ENCODE measurements at regions not wholly inside any gene's neighbourhood (a gene's known extent, or its start where the extent isn't known, plus 50 kb on each side); places are given as distances from the start of the nearest gene placed in this dataset.

DNA sequence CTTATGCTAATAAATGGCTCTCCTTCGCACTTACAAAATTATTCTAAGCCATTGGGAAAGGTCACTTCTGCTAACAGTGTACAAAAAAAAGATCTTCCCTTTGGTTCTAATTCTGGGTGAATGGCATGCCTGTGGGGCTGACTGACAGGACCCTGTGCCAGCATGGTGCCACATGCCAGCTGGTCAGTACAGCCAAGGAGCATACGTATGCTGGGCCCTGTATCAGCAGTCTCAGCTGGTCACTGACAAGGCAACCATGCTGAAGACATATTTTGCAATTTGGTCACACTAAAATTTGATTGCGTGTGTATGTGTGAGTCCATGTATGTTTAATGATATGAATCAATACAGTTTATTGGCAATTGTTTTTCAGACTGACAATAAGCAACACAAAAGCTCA lies 246.1 kb downstream of the TBL1XR1 start:
- peaks cover 10% of the 10 kb centered on the region for H3K4me1 Mint-ChIP-seq (ENCODE audit: unreplicated experiment)
- no peaks in the 10 kb centered on the region for H3K9me3 Mint-ChIP-seq (ENCODE audit: unreplicated experiment)
- no peak overlapping the region for H3K27ac Mint-ChIP-seq (ENCODE audit: unreplicated experiment)
- TF ChIP-seq, protein P1, sequence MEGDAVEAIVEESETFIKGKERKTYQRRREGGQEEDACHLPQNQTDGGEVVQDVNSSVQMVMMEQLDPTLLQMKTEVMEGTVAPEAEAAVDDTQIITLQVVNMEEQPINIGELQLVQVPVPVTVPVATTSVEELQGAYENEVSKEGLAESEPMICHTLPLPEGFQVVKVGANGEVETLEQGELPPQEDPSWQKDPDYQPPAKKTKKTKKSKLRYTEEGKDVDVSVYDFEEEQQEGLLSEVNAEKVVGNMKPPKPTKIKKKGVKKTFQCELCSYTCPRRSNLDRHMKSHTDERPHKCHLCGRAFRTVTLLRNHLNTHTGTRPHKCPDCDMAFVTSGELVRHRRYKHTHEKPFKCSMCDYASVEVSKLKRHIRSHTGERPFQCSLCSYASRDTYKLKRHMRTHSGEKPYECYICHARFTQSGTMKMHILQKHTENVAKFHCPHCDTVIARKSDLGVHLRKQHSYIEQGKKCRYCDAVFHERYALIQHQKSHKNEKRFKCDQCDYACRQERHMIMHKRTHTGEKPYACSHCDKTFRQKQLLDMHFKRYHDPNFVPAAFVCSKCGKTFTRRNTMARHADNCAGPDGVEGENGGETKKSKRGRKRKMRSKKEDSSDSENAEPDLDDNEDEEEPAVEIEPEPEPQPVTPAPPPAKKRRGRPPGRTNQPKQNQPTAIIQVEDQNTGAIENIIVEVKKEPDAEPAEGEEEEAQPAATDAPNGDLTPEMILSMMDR (IDR thresholded peaks at IDR 0.05; ENCODE audit: unreplicated experiment), result no peak
- no peak overlapping the region for H3K4me3 Mint-ChIP-seq (ENCODE audit: unreplicated experiment)
- DNase-seq (ENCODE audit: low spot score), result no peak
- no peaks in the 10 kb centered on the region for H3K36me3 Mint-ChIP-seq (ENCODE audit: low read depth, unreplicated experiment)
- H3K27me3 Mint-ChIP-seq (ENCODE audit: unreplicated experiment), result peaks cover 1% of the 10 kb centered on the region

DNA sequence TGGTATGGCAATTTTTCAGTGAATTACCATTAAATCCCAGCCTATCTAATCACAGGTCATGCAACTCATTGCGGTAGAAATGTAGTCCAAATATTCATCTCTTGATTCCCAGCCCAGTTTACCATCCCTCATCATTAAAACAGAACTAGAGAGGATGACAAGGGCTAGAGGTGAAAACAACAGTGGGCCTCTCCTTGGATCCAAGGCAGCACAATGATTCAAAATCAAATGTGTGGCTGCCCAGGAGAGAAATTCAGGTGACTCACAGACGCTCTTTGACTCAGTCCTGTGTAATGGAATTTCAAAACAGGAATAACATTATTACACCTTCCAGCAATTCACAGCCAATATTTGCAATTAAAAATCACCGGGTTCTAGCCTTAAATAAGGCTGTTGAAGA lies 246.5 kb downstream of the TBL1XR1 start:
- Mint-ChIP-seq H3K27ac (ENCODE audit: unreplicated experiment) (no peak overlapping the region), H3K4me1 (ENCODE audit: unreplicated experiment) (peaks cover 10% of the 10 kb centered on the region), H3K36me3 (ENCODE audit: low read depth, unreplicated experiment) (no peaks in the 10 kb centered on the region)

DNA sequence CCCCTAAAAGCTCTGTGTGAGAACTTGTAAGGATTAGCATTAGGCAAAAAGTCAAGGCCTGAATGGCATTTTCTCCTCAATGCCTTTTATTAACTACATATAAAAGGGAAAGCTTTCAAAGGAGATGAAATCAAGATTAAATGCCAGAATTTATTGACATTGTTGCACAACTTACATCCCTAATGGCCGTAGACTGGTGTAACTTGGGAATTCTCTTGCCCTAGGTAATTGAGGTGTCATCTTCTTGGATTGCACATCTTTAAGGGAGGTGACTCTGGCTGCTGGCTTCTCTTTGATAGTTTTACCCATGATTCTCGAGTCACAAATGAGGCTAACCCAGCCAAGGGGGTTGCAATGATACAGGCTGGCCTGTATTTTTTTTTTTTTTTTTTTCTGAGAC lies 249.1 kb downstream of the TBL1XR1 start:
- DNase-seq (ENCODE audit: low spot score), result no peak
- Mint-ChIP-seq H3K9me3 (ENCODE audit: unreplicated experiment) (no peaks in the 10 kb centered on the region), H3K27ac (ENCODE audit: unreplicated experiment) (no peak overlapping the region), H3K4me3 (ENCODE audit: unreplicated experiment) (no peak overlapping the region), H3K27me3 (ENCODE audit: unreplicated experiment) (peaks cover 1% of the 10 kb centered on the region), H3K36me3 (ENCODE audit: low read depth, unreplicated experiment) (no peaks in the 10 kb centered on the region), H3K4me1 (ENCODE audit: unreplicated experiment) (peaks cover 10% of the 10 kb centered on the region)
- TF ChIP-seq, protein P1 (IDR thresholded peaks at IDR 0.05; ENCODE audit: unreplicated experiment), result no peak

More for the DNA sequence above, 246.5 kb downstream of the TBL1XR1 start:
- H3K27me3 Mint-ChIP-seq (ENCODE audit: unreplicated experiment), result peaks cover 1% of the 10 kb centered on the region
- TF ChIP-seq, protein P1 (IDR thresholded peaks at IDR 0.05; ENCODE audit: unreplicated experiment), result no peak
- no peaks in the 10 kb centered on the region for H3K9me3 Mint-ChIP-seq (ENCODE audit: unreplicated experiment)
- DNase-seq (ENCODE audit: low spot score), result no peak
- H3K4me3 Mint-ChIP-seq (ENCODE audit: unreplicated experiment), result no peak overlapping the region

DNA sequence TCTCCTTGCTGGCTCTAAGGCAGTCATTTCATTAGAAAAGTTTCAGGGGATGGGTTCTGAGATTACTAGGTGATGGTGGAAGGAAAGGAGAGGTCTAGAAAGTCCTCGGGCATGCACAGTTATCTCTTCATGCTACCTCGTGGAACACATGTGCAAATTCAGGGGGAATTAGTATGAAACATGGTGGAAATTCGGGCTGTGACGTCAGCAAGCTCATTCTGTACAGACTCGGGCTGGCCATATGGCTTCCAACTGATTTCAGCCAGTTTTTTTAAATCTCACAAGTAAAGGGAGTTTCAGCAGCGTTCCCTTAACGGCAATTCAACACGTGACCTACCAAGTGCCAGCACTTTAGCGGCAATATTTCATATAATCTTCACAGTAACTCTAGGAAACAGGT lies 251.1 kb downstream of the TBL1XR1 start:
- Mint-ChIP-seq H3K27me3 (ENCODE audit: unreplicated experiment) (peaks cover 1% of the 10 kb centered on the region), H3K9me3 (ENCODE audit: unreplicated experiment) (no peaks in the 10 kb centered on the region), H3K27ac (ENCODE audit: unreplicated experiment) (no peak overlapping the region), H3K4me1 (ENCODE audit: unreplicated experiment) (peaks cover 9% of the 10 kb centered on the region), H3K36me3 (ENCODE audit: low read depth, unreplicated experiment) (no peaks in the 10 kb centered on the region), H3K4me3 (ENCODE audit: unreplicated experiment) (no peak overlapping the region)
- DNase-seq (ENCODE audit: low spot score), result no peak
- TF ChIP-seq, protein P1 (IDR thresholded peaks at IDR 0.05; ENCODE audit: unreplicated experiment), result no peak

DNA sequence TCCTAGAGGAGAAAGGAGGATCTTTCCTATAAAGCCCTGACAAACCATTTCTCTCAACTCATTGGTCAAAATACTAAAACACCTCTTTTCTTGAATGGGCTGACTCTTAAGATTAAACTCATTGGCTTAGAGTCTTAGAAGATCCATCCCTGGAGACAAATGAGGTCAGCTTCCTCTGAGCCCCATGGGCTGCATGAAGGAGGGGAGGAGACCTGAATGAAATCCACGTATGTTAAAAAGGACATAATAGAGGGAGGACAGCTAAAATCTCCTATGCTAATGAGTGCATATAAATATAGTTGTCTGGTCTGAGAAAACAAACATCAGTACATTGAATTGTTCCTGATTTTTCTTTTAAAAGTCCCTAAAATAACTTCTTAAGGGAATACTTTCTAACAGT lies 255.0 kb downstream of the TBL1XR1 start:
- H3K4me1 Mint-ChIP-seq (ENCODE audit: unreplicated experiment), result no peaks in the 10 kb centered on the region
- no peaks in the 10 kb centered on the region for H3K36me3 Mint-ChIP-seq (ENCODE audit: low read depth, unreplicated experiment)
- H3K27me3 Mint-ChIP-seq (ENCODE audit: unreplicated experiment), result no peaks in the 10 kb centered on the region
- TF ChIP-seq, protein P1 (IDR thresholded peaks at IDR 0.05; ENCODE audit: unreplicated experiment), result no peak
- no peak overlapping the region for H3K4me3 Mint-ChIP-seq (ENCODE audit: unreplicated experiment)
- DNase-seq (ENCODE audit: low spot score), result no peak
- H3K27ac Mint-ChIP-seq (ENCODE audit: unreplicated experiment), result no peak overlapping the region
- H3K9me3 Mint-ChIP-seq (ENCODE audit: unreplicated experiment), result no peaks in the 10 kb centered on the region

Measured in endothelial cell (in vitro differentiated cells).